ENCODE measurements at regions not wholly inside any gene's neighbourhood (a gene's known extent, or its start where the extent isn't known, plus 50 kb on each side); places are given as distances from the start of the nearest gene placed in this dataset.
"Not testable (repeated sequence)": the region's sequence is repeated elsewhere in the genome, so short reads cannot be mapped to it uniquely, and the experiment has no call there.

DNA sequence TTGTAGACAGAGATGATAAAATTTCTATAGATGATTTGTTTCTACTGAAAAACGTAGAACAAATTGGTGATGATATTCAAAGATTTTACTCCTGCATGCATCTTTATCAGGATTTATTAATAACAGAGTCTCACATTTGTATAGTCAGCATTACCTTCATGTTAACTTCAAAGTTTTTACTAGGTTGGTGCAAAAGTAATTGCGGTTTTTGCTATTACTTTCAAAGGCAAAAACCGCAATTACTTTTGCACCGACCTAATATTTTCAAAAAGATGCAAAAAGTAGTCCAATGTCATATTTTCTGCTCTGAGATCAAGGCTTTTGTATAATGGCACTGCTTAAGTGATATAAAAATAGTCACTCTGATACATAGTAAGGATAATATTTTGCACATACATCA is 536.4 kb upstream of the ADGRL3 start:
- H3K27me3 ChIP-seq: no peaks in the 10 kb centered on the region
- DNase-seq (no peak), ATAC-seq (no peak)
- intact Hi-C loops (cut with DNase I): no loop called here
- no peaks in the 10 kb centered on the region for H3K9me3 ChIP-seq
- H3K4me1 ChIP-seq: no peaks in the 10 kb centered on the region
- H3K36me3 ChIP-seq: no peaks in the 10 kb centered on the region
- TF ChIP-seq, protein P1, sequence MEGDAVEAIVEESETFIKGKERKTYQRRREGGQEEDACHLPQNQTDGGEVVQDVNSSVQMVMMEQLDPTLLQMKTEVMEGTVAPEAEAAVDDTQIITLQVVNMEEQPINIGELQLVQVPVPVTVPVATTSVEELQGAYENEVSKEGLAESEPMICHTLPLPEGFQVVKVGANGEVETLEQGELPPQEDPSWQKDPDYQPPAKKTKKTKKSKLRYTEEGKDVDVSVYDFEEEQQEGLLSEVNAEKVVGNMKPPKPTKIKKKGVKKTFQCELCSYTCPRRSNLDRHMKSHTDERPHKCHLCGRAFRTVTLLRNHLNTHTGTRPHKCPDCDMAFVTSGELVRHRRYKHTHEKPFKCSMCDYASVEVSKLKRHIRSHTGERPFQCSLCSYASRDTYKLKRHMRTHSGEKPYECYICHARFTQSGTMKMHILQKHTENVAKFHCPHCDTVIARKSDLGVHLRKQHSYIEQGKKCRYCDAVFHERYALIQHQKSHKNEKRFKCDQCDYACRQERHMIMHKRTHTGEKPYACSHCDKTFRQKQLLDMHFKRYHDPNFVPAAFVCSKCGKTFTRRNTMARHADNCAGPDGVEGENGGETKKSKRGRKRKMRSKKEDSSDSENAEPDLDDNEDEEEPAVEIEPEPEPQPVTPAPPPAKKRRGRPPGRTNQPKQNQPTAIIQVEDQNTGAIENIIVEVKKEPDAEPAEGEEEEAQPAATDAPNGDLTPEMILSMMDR (IDR thresholded peaks at IDR 0.05): no peak
- H3K27ac ChIP-seq: no peak overlapping the region
- H3K4me3 ChIP-seq: no peak overlapping the region

DNA sequence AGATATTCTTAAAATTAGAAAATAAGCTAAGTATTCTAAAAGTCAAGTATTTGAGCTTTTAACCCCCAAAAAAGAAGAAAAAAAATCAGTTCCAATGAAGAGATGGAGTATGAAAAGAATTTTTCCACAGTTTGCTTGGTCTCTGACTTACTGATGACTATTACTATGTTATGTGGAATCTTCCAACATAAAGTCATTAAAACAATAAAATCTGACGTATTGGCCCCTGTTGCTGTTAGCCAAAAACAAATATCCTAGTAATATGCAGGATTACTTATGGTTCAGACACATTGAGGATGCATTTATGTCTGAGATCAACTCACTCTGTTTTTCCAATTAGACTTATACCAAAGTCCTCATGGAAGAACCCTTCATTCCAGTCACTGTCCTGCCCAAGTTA is 517.2 kb upstream of the ADGRL3 start:
- TF ChIP-seq, protein P1 (IDR thresholded peaks at IDR 0.05): no peak
- Histone ChIP-seq H3K27ac (no peak overlapping the region), H3K27me3 (no peaks in the 10 kb centered on the region), H3K4me3 (no peak overlapping the region), H3K4me1 (no peaks in the 10 kb centered on the region), H3K36me3 (no peaks in the 10 kb centered on the region), H3K9me3 (no peaks in the 10 kb centered on the region)
- intact Hi-C loops (cut with DNase I): no loop called here
- DNase-seq (no peak), ATAC-seq (no peak)

DNA sequence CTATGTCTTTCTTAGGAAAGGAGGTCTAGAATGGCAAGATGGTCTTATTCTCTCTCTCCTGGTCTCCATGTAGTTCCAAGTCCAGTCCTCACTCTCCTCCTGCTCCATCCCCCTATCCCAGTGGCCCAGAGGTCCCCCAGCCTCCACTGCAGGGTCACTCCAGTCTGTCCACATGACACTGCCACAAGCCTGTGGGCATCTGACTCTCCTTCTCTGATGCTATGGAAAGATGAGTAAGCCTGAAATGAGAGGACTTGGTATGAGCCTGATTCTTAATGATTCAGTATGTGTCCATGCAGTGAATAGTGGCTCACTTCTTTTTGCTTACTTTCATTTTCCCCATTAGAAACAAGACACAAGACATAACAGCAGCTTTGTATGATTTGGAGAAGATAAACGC is 516.8 kb upstream of the ADGRL3 start:
- H3K9me3 ChIP-seq: no peaks in the 10 kb centered on the region
- H3K4me1 ChIP-seq: no peaks in the 10 kb centered on the region
- ATAC-seq (no peak), DNase-seq (no peak)
- no peak overlapping the region for H3K4me3 ChIP-seq
- H3K36me3 ChIP-seq: no peaks in the 10 kb centered on the region
- TF ChIP-seq, protein P1 (IDR thresholded peaks at IDR 0.05): no peak
- intact Hi-C loops (cut with DNase I): no loop called here
- H3K27ac ChIP-seq: no peak overlapping the region
- no peaks in the 10 kb centered on the region for H3K27me3 ChIP-seq

DNA sequence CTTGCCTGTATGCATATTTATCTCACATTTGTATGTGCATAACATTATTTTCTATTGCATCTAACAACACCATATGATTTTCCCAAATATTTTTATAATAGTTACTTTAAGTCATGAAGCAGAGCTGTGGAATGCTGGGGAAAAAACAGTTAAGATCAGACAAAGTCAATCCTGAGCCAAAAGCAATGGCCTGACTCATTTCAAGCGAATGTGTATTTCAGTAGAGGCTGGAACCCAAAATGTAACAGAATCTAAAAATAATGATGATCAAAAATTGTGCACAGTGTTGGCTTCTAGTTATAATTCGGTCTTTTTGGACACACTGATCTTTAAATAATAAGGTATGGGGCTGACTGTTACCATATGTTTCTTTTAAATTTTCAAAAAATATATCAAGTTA is 516.2 kb upstream of the ADGRL3 start:
- TF ChIP-seq, protein P1 (IDR thresholded peaks at IDR 0.05): no peak
- no peak overlapping the region for H3K4me3 ChIP-seq
- no peak for DNase-seq
- no peaks in the 10 kb centered on the region for H3K27me3 ChIP-seq
- no peak overlapping the region for H3K27ac ChIP-seq
- no peak for ATAC-seq
- no peaks in the 10 kb centered on the region for H3K9me3 ChIP-seq
- intact Hi-C loops (cut with DNase I): no loop called here
- no peaks in the 10 kb centered on the region for H3K36me3 ChIP-seq
- H3K4me1 ChIP-seq: no peaks in the 10 kb centered on the region

DNA sequence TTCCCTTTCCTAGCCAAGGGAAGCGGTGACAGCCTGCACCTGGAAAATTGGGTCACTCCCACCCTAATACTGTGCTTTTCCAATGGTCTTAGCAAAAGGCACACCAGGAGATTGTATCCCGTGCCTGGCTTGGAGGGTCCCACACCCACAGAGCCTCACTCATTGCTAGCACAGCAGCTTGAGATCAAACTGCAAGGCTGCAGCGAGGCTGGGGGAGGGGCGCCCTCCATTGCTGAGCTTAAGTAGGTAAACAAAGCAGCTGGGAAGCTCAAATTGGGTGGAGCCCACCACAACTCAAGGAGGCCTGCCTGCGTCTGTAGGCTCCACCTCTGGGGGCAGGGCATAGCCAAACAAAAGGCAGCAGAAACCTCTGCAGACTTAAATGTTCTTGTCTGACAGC is 504.1 kb upstream of the ADGRL3 start:
- H3K4me3 ChIP-seq; H3K9me3 ChIP-seq; intact Hi-C loops (cut with DNase I); H3K27ac ChIP-seq; ATAC-seq; H3K36me3 ChIP-seq; DNase-seq; H3K4me1 ChIP-seq; H3K27me3 ChIP-seq: not testable (repeated sequence)

DNA sequence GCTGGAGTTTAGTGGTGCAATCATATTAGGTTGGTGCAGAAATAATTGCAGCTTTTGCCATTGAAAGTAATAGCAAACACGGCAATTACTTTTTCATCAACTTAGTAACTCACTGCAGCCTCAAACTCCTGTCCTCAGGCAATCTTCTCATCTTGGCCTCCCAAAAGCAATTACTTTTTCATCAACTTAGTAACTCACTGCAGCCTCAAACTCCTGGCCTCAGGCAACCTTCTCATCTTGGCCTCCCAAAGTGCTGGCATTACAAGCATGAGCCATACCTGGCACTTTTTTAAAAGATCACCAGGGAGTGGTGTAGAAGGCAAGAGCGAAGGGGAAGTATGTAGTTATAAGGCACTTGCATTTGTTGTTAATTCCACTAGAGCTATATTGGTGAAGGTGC is 491.1 kb upstream of the ADGRL3 start:
- ATAC-seq: no peak
- Histone ChIP-seq H3K27ac (no peak overlapping the region), H3K27me3 (no peaks in the 10 kb centered on the region), H3K36me3 (no peaks in the 10 kb centered on the region), H3K4me3 (no peak overlapping the region), H3K4me1 (no peaks in the 10 kb centered on the region), H3K9me3 (no peaks in the 10 kb centered on the region)
- no peak for DNase-seq
- TF ChIP-seq, protein P1 (IDR thresholded peaks at IDR 0.05): no peak
- intact Hi-C loops (cut with DNase I): no loop called here
